ENCODE measurements at regions not wholly inside any gene's neighbourhood (a gene's known extent, or its start where the extent isn't known, plus 50 kb on each side); places are given as distances from the start of the nearest gene placed in this dataset.

DNA sequence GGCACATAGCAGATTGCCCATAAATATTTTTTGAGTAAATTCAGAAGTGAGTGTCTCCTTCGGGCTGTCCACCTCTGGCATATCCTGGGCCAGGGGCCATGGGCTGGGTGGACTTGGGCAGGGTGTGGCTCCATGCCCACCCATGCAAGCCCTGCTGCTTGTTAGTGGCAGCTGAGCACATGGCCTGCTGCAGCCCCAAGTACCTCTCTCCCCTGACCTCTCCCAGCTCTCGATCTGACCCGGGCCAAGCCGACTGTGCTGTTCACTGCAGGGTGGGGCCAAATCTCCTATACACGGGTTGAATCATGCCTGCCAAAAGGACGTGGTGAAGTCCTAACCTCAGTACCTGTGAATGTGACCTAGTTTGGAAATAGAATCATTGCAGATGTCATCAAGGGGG, 132.5 kb upstream of the C1orf174 start:
- no peaks in the 10 kb centered on the region for H3K4me1 ChIP-seq (ENCODE audit: control insufficient read depth in 3 of 3, insufficient read depth in 3 of 3, low read length in 3 of 3)
- peaks cover 3 to 28% (median 9%) of the 10 kb centered on the region in 3 donors for H3K27me3 ChIP-seq (ENCODE audit: control insufficient read depth in 3 of 3, insufficient read depth in 3 of 3, low read length in 3 of 3)
- H3K4me3 ChIP-seq (ENCODE audit: low read length in 3 of 3) = no peak overlapping the region
- peaks cover 0 to 2% (median 0%) of the 10 kb centered on the region in 3 donors for H3K9me3 ChIP-seq (ENCODE audit: control insufficient read depth in 3 of 3, low read length in 3 of 3)
- H3K36me3 ChIP-seq (ENCODE audit: control insufficient read depth in 3 of 3, insufficient read depth in 3 of 3, low read length in 3 of 3) = no peaks in the 10 kb centered on the region
- no peak overlapping the region for H3K27ac ChIP-seq (ENCODE audit: low read depth, low read length)
- no peak overlapping the region for H3K9ac ChIP-seq (ENCODE audit: low read depth in 1 of 3, low read length in 3 of 3)

DNA sequence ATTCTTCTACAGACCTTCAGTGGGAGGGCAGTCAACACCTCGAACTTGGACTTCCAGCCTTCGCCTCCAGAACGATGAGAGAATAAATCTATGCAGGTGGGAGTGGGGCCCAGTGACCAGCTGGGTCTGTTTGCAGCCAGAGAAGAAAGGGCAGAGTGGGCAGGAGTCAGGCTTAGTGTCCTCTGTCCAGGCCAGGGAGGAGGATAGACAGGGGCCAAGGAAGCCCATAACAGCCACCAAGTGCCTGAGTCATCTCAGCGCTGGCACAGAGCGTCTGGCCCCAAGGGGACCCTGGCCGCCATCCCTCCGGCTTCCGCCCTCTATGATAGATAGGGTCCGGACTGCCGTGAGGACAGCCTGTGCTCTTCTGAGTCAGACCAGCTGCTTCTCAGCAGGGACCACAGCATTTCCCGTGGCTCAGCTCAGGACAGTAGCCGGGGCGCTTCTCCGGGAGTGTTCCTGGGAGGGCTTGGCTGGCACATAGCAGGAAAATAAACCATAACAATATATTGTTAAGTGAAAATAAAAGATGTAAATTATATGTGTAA, 133.1 kb upstream of the C1orf174 start:
- Histone ChIP-seq H3K36me3 (ENCODE audit: control insufficient read depth in 3 of 3, insufficient read depth in 3 of 3, low read length in 3 of 3) (no peaks in the 10 kb centered on the region), H3K4me1 (ENCODE audit: control insufficient read depth in 3 of 3, insufficient read depth in 3 of 3, low read length in 3 of 3) (no peaks in the 10 kb centered on the region), H3K27ac (ENCODE audit: low read depth, low read length) (no peak overlapping the region), H3K27me3 (ENCODE audit: control insufficient read depth in 3 of 3, insufficient read depth in 3 of 3, low read length in 3 of 3) (peaks cover 3 to 28% (median 9%) of the 10 kb centered on the region in 3 donors), H3K4me3 (ENCODE audit: low read length in 3 of 3) (no peak overlapping the region), H3K9ac (ENCODE audit: low read depth in 1 of 3, low read length in 3 of 3) (no peak overlapping the region), H3K9me3 (ENCODE audit: control insufficient read depth in 3 of 3, low read length in 3 of 3) (peaks cover 0 to 2% (median 0%) of the 10 kb centered on the region in 3 donors)

DNA sequence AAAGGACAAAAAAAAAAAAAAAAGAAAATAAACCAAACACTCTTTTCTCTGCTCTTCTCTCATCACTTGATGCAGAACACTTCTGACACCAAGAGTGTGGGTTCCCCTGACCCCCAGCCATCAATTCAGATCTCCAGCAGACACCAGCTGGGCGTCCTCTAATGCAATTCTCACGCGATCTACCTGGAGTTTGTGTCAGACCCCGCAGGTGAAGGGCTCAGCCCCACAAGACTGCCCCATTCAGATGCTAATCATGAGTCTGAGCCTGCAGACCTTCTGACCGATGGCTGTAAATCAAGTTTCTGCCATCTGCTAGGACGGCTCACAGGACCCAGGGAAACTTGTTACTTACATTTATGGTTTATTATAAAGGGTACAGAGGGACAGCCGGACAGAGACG, 133.6 kb upstream of the C1orf174 start:
- H3K4me3 ChIP-seq (ENCODE audit: low read length in 3 of 3) = no peak overlapping the region
- peaks cover 3 to 28% (median 9%) of the 10 kb centered on the region in 3 donors for H3K27me3 ChIP-seq (ENCODE audit: control insufficient read depth in 3 of 3, insufficient read depth in 3 of 3, low read length in 3 of 3)
- no peaks in the 10 kb centered on the region for H3K36me3 ChIP-seq (ENCODE audit: control insufficient read depth in 3 of 3, insufficient read depth in 3 of 3, low read length in 3 of 3)
- H3K9me3 ChIP-seq (ENCODE audit: control insufficient read depth in 3 of 3, low read length in 3 of 3) = peaks cover 0 to 2% (median 0%) of the 10 kb centered on the region in 3 donors
- no peak overlapping the region for H3K9ac ChIP-seq (ENCODE audit: low read depth in 1 of 3, low read length in 3 of 3)
- no peaks in the 10 kb centered on the region for H3K4me1 ChIP-seq (ENCODE audit: control insufficient read depth in 3 of 3, insufficient read depth in 3 of 3, low read length in 3 of 3)
- no peak overlapping the region for H3K27ac ChIP-seq (ENCODE audit: low read depth, low read length)

DNA sequence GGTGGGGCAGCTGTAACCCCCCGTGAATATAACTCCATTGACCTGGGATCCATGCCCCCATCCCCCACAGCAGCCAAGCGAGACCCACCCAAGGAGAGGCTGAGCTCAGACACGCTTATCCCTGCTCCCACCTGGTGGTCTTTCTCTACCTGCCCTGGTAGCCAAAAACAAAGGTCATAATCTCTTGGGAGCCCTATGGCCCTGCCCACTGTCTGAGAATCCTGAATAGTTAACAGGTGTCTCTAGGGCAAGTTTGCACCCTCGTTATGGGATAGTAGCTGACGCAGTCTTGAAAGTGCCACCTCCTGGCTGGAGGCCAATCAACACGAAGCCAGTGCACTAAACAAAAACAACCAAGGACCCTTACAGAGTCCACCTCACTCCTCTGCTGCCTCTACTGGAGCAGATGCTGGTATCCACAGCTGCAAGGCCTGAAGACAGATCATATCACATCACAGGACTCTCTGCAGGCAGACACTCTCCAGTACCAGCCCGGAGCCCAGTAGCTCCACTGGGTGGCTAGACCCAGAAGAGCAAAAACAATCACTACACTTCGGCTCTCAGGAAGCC, 134.3 kb upstream of the C1orf174 start:
- H3K4me1 ChIP-seq (ENCODE audit: control insufficient read depth in 3 of 3, insufficient read depth in 3 of 3, low read length in 3 of 3) = no peaks in the 10 kb centered on the region
- H3K9me3 ChIP-seq (ENCODE audit: control insufficient read depth in 3 of 3, low read length in 3 of 3) = peaks cover 0 to 2% (median 0%) of the 10 kb centered on the region in 3 donors
- no peak overlapping the region for H3K27ac ChIP-seq (ENCODE audit: low read depth, low read length)
- no peak overlapping the region for H3K9ac ChIP-seq (ENCODE audit: low read depth in 1 of 3, low read length in 3 of 3)
- H3K4me3 ChIP-seq (ENCODE audit: low read length in 3 of 3) = no peak overlapping the region
- no peaks in the 10 kb centered on the region for H3K36me3 ChIP-seq (ENCODE audit: control insufficient read depth in 3 of 3, insufficient read depth in 3 of 3, low read length in 3 of 3)
- peaks cover 3 to 28% (median 9%) of the 10 kb centered on the region in 3 donors for H3K27me3 ChIP-seq (ENCODE audit: control insufficient read depth in 3 of 3, insufficient read depth in 3 of 3, low read length in 3 of 3)

DNA sequence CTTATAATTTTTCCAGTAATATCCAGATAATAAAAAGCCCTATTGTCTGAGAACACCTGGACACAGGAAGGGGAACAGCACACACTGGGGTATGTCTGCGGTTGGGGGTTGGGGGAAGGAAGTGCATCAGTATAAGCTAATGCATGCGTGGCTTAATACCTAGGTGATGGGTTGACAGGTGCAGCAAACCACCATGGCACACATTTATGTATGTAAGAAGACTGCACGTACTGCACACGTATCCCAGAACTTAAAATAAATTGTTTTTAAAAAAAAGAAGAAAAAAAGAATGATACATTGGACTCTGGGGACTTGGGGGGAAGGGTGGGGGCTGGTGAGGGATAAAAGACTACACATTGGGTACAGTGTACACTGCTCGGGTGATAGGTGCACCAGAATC, 144.9 kb upstream of the C1orf174 start:
- no peak overlapping the region for H3K9ac ChIP-seq (ENCODE audit: low read depth in 1 of 3, low read length in 3 of 3)
- no peaks in the 10 kb centered on the region for H3K4me1 ChIP-seq (ENCODE audit: control insufficient read depth in 3 of 3, insufficient read depth in 3 of 3, low read length in 3 of 3)
- no peak overlapping the region for H3K4me3 ChIP-seq (ENCODE audit: low read length in 3 of 3)
- no peaks in the 10 kb centered on the region for H3K36me3 ChIP-seq (ENCODE audit: control insufficient read depth in 3 of 3, insufficient read depth in 3 of 3, low read length in 3 of 3)
- peaks cover 10 to 14% (median 14%) of the 10 kb centered on the region in 3 donors for H3K27me3 ChIP-seq (ENCODE audit: control insufficient read depth in 3 of 3, insufficient read depth in 3 of 3, low read length in 3 of 3)
- H3K9me3 ChIP-seq (ENCODE audit: control insufficient read depth in 3 of 3, low read length in 3 of 3) = no peaks in the 10 kb centered on the region
- H3K27ac ChIP-seq (ENCODE audit: low read depth, low read length) = no peak overlapping the region

DNA sequence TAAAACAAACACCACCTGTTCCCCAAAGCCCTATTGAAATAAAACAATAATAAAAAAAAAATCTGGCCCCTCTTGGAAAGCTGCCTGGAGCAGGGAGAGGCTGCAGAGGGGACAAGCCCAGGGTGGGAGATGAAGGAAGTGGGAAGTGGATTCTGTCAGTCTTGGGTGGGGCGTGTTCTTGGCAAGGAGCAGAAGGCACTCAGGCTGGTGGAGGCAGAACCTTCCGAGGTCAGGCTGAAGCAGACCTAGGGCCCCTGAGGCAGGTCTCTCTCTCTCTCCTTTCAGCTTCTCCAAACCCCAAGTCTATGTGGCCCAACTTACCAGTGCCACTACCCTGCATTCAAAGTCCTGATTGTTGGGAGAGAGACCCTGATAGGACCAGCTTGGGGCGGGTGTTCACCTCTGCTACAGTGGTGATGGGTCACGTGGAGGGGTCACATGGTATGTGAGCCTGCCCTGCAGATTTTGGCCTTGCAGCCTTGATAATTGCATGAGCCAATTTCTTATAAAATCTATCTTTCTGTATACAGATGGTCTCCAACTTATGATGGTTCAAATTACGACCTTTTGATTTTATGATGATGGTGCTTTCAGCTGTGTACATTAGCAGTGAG, 145.4 kb upstream of the C1orf174 start:
- Histone ChIP-seq H3K4me1 (ENCODE audit: control insufficient read depth in 3 of 3, insufficient read depth in 3 of 3, low read length in 3 of 3) (no peaks in the 10 kb centered on the region), H3K9me3 (ENCODE audit: control insufficient read depth in 3 of 3, low read length in 3 of 3) (no peaks in the 10 kb centered on the region), H3K4me3 (ENCODE audit: low read length in 3 of 3) (no peak overlapping the region), H3K27me3 (ENCODE audit: control insufficient read depth in 3 of 3, insufficient read depth in 3 of 3, low read length in 3 of 3) (peaks cover 10 to 14% (median 14%) of the 10 kb centered on the region in 3 donors), H3K36me3 (ENCODE audit: control insufficient read depth in 3 of 3, insufficient read depth in 3 of 3, low read length in 3 of 3) (no peaks in the 10 kb centered on the region), H3K27ac (ENCODE audit: low read depth, low read length) (no peak overlapping the region), H3K9ac (ENCODE audit: low read depth in 1 of 3, low read length in 3 of 3) (no peak overlapping the region)

DNA sequence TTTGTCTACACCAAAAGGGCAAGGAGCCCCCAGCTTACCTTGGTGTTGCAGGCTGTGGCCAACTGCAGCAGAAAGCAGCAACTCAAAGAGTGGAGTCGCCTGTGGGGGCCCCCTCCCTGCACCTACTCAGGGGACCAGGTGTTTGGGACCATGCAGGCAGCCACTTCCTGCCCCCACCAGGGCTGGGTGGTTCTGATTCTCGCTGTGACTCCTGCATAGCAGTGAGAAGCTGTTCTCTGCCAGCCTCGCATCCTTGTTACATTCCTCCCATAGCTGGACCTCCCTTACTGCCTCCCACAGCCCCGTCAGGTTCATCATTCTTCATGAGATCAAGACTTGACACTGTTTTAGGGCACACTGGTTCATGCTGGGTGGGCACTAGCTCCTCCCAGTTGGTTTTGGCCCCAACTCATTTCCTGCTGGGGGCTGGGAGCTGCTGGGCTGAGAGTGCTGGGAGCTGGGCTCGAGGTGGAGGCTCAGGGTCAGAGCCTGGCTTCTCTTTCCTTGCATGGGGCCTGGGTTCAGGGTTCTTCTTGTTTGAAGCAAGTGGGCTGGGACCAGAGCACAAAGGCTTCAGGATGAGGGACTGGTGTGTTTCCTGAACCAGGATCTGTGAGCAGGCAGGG, 146.9 kb upstream of the C1orf174 start:
- Histone ChIP-seq H3K4me1 (ENCODE audit: control insufficient read depth in 3 of 3, insufficient read depth in 3 of 3, low read length in 3 of 3) (no peaks in the 10 kb centered on the region), H3K36me3 (ENCODE audit: control insufficient read depth in 3 of 3, insufficient read depth in 3 of 3, low read length in 3 of 3) (no peaks in the 10 kb centered on the region), H3K9ac (ENCODE audit: low read depth in 1 of 3, low read length in 3 of 3) (no peak overlapping the region), H3K4me3 (ENCODE audit: low read length in 3 of 3) (no peak overlapping the region), H3K9me3 (ENCODE audit: control insufficient read depth in 3 of 3, low read length in 3 of 3) (no peaks in the 10 kb centered on the region), H3K27ac (ENCODE audit: low read depth, low read length) (no peak overlapping the region), H3K27me3 (ENCODE audit: control insufficient read depth in 3 of 3, insufficient read depth in 3 of 3, low read length in 3 of 3) (peaks cover 13 to 14% (median 14%) of the 10 kb centered on the region in 3 donors)

DNA sequence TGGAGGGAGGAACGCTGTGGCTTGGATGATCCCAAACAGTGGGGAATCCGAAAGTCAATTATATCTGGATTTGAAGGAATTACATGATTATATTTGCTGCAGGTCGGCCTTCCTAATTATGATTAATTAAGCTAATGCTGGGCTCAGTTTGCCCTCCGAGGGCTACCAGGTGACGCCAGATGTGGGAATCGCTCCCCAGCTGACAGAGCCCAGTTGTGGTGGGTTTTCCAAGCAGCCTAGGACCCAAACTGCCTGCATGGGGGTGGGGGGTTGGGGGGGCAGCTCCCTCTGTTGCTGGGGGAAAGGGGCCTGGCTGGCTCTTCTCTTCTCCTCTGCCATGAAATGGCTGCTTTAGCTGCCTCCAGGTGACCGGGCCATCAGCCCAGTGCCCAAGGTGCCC, 147.6 kb upstream of the C1orf174 start:
- no peaks in the 10 kb centered on the region for H3K4me1 ChIP-seq (ENCODE audit: control insufficient read depth in 3 of 3, insufficient read depth in 3 of 3, low read length in 3 of 3)
- no peak overlapping the region for H3K27ac ChIP-seq (ENCODE audit: low read depth, low read length)
- H3K36me3 ChIP-seq (ENCODE audit: control insufficient read depth in 3 of 3, insufficient read depth in 3 of 3, low read length in 3 of 3) = no peaks in the 10 kb centered on the region
- no peak overlapping the region for H3K9ac ChIP-seq (ENCODE audit: low read depth in 1 of 3, low read length in 3 of 3)
- H3K4me3 ChIP-seq (ENCODE audit: low read length in 3 of 3) = no peak overlapping the region
- H3K27me3 ChIP-seq (ENCODE audit: control insufficient read depth in 3 of 3, insufficient read depth in 3 of 3, low read length in 3 of 3) = peaks cover 13 to 15% (median 14%) of the 10 kb centered on the region in 3 donors
- no peaks in the 10 kb centered on the region for H3K9me3 ChIP-seq (ENCODE audit: control insufficient read depth in 3 of 3, low read length in 3 of 3)

DNA sequence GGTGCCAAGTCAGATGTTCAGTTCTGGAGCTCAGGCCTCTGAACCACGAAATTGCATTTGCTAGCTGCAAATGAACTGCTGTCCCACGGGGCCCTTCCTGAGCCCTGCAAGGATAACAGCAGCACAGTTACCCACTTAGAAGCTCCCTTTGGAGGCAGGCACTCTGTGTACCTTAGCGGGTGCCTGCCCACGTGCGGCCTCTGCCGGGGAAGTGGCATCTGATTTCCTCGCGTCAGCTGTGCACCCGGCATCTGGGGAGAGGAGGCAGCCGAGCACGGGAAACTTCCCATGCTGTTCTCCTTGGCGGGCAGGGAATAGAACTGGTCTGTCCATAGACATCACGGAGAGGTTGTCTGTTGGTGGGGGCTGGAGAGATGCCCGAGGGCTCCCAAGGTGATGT, 148.0 kb upstream of the C1orf174 start:
- Histone ChIP-seq H3K9me3 (ENCODE audit: control insufficient read depth in 3 of 3, low read length in 3 of 3) (no peaks in the 10 kb centered on the region), H3K27me3 (ENCODE audit: control insufficient read depth in 3 of 3, insufficient read depth in 3 of 3, low read length in 3 of 3) (peaks cover 14 to 19% (median 15%) of the 10 kb centered on the region in 3 donors), H3K27ac (ENCODE audit: low read depth, low read length) (no peak overlapping the region), H3K4me1 (ENCODE audit: control insufficient read depth in 3 of 3, insufficient read depth in 3 of 3, low read length in 3 of 3) (no peaks in the 10 kb centered on the region), H3K36me3 (ENCODE audit: control insufficient read depth in 3 of 3, insufficient read depth in 3 of 3, low read length in 3 of 3) (no peaks in the 10 kb centered on the region), H3K4me3 (ENCODE audit: low read length in 3 of 3) (no peak overlapping the region), H3K9ac (ENCODE audit: low read depth in 1 of 3, low read length in 3 of 3) (no peak overlapping the region)

DNA sequence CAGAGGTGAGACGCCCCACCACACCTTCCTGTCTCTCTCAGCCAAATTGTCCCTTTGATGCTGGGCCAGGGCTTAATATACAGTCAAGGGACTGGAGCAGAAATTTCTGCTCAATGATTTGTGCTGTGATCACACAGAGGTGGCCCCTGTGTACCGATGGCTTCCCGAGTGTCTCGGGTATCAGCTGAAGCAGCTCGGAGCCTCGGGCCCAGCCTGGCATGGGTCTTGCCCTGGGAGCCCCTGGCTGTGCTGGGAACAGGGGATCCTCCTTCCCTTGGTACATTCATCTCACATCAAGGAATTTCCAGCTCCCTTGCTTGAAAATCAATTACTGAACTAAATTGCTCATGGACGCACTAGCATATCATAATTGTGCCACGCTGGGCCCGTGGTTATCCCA, 148.8 kb upstream of the C1orf174 start:
- Histone ChIP-seq H3K9ac (ENCODE audit: low read depth in 1 of 3, low read length in 3 of 3) (no peak overlapping the region), H3K4me1 (ENCODE audit: control insufficient read depth in 3 of 3, insufficient read depth in 3 of 3, low read length in 3 of 3) (no peaks in the 10 kb centered on the region), H3K27me3 (ENCODE audit: control insufficient read depth in 3 of 3, insufficient read depth in 3 of 3, low read length in 3 of 3) (peaks cover 14 to 26% (median 19%) of the 10 kb centered on the region in 3 donors), H3K27ac (ENCODE audit: low read depth, low read length) (no peak overlapping the region), H3K36me3 (ENCODE audit: control insufficient read depth in 3 of 3, insufficient read depth in 3 of 3, low read length in 3 of 3) (no peaks in the 10 kb centered on the region), H3K9me3 (ENCODE audit: control insufficient read depth in 3 of 3, low read length in 3 of 3) (no peaks in the 10 kb centered on the region), H3K4me3 (ENCODE audit: low read length in 3 of 3) (no peak overlapping the region)
